ENCODE measurements at regions not wholly inside any gene's neighbourhood (a gene's known extent, or its start where the extent isn't known, plus 50 kb on each side); places are given as distances from the start of the nearest gene placed in this dataset.

DNA sequence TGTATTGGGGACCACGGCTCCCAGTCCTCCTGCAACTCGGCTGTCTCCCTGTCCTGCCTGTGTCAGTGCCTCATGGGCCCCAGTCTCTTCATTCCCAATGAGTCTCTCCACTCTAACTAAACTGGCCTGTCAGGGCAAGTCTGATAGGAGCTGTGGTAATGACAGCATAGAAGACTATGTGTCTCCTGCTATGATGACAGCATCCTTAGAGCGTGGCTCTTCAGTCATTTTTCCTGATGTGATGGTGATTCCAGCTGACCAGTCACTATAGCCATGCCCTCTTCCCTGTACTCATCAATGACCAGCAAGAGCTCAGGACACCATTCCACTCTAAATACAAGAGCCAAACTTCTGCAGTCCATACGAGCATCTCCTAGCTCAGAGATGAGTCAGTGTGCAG, 339.8 kb downstream of the PCNX1 start:
- Histone ChIP-seq H3K9ac (ENCODE audit: low read depth in 1 of 2, low read length in 2 of 2) (no peak overlapping the region), H3K4me3 (ENCODE audit: low read depth in 1 of 3, low read length in 3 of 3) (no peak overlapping the region), H3K4me1 (ENCODE audit: control insufficient read depth in 4 of 4, insufficient read depth in 4 of 4, low read length in 3 of 4) (no peaks in the 10 kb centered on the region), H3K27me3 (ENCODE audit: control insufficient read depth in 4 of 4, insufficient read depth in 4 of 4, low read length in 3 of 4) (no peaks in the 10 kb centered on the region), H3K27ac (ENCODE audit: low read depth in 1 of 2, low read length in 2 of 2) (no peak overlapping the region), H3K36me3 (ENCODE audit: control insufficient read depth in 4 of 4, insufficient read depth in 3 of 4, low read depth in 1 of 4, low read length in 3 of 4) (no peaks in the 10 kb centered on the region), H3K9me3 (ENCODE audit: control insufficient read depth in 4 of 4, low read length in 3 of 4) (no peaks in the 10 kb centered on the region)
- DNase-seq (ENCODE audit: low spot score): no peak
- TF ChIP-seq YY1 (IDR thresholded peaks at IDR 0.05) (no peak), EGR1 (IDR thresholded peaks at IDR 0.05; ENCODE audit: low read depth in 2 of 2) (no peak), FOXA1 (IDR thresholded peaks at IDR 0.05) (no peak), HNF4G (IDR thresholded peaks at IDR 0.05) (no peak)
- TF ChIP-seq, protein P1, sequence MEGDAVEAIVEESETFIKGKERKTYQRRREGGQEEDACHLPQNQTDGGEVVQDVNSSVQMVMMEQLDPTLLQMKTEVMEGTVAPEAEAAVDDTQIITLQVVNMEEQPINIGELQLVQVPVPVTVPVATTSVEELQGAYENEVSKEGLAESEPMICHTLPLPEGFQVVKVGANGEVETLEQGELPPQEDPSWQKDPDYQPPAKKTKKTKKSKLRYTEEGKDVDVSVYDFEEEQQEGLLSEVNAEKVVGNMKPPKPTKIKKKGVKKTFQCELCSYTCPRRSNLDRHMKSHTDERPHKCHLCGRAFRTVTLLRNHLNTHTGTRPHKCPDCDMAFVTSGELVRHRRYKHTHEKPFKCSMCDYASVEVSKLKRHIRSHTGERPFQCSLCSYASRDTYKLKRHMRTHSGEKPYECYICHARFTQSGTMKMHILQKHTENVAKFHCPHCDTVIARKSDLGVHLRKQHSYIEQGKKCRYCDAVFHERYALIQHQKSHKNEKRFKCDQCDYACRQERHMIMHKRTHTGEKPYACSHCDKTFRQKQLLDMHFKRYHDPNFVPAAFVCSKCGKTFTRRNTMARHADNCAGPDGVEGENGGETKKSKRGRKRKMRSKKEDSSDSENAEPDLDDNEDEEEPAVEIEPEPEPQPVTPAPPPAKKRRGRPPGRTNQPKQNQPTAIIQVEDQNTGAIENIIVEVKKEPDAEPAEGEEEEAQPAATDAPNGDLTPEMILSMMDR (IDR thresholded peaks at IDR 0.05; ENCODE audit: low read depth, low read length, missing input control): no peak
- 79% methylated on average over 4 of the region's 4 CpGs for WGBS

DNA sequence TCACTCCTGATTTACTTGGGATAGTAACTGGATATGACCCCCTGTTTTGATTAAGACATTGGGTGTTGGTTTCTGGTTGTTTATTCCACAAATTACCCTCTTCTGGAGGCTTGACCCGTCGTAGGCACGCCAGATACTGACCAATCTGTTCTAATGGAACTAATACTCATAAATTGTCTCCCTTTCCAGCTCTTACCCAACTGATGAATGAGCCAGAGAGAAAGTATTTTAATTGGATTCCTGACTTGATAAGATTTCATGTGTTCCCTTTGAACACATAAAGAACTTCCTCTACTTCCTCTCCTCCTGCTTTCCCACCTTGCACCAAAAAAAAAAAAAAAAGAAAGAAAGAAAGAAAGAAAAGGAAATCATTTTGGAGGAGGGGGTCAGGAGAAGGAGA, 340.9 kb downstream of the PCNX1 start:
- Histone ChIP-seq H3K9ac (ENCODE audit: low read depth in 1 of 2, low read length in 2 of 2) (no peak overlapping the region), H3K27ac (ENCODE audit: low read depth in 1 of 2, low read length in 2 of 2) (no peak overlapping the region), H3K27me3 (ENCODE audit: control insufficient read depth in 4 of 4, insufficient read depth in 4 of 4, low read length in 3 of 4) (no peaks in the 10 kb centered on the region), H3K4me1 (ENCODE audit: control insufficient read depth in 4 of 4, insufficient read depth in 4 of 4, low read length in 3 of 4) (no peaks in the 10 kb centered on the region), H3K4me3 (ENCODE audit: low read depth in 1 of 3, low read length in 3 of 3) (no peak overlapping the region), H3K9me3 (ENCODE audit: control insufficient read depth in 4 of 4, low read length in 3 of 4) (no peaks in the 10 kb centered on the region), H3K36me3 (ENCODE audit: control insufficient read depth in 4 of 4, insufficient read depth in 3 of 4, low read depth in 1 of 4, low read length in 3 of 4) (no peaks in the 10 kb centered on the region)
- DNase-seq (ENCODE audit: low spot score): no peak
- TF ChIP-seq, protein P2, sequence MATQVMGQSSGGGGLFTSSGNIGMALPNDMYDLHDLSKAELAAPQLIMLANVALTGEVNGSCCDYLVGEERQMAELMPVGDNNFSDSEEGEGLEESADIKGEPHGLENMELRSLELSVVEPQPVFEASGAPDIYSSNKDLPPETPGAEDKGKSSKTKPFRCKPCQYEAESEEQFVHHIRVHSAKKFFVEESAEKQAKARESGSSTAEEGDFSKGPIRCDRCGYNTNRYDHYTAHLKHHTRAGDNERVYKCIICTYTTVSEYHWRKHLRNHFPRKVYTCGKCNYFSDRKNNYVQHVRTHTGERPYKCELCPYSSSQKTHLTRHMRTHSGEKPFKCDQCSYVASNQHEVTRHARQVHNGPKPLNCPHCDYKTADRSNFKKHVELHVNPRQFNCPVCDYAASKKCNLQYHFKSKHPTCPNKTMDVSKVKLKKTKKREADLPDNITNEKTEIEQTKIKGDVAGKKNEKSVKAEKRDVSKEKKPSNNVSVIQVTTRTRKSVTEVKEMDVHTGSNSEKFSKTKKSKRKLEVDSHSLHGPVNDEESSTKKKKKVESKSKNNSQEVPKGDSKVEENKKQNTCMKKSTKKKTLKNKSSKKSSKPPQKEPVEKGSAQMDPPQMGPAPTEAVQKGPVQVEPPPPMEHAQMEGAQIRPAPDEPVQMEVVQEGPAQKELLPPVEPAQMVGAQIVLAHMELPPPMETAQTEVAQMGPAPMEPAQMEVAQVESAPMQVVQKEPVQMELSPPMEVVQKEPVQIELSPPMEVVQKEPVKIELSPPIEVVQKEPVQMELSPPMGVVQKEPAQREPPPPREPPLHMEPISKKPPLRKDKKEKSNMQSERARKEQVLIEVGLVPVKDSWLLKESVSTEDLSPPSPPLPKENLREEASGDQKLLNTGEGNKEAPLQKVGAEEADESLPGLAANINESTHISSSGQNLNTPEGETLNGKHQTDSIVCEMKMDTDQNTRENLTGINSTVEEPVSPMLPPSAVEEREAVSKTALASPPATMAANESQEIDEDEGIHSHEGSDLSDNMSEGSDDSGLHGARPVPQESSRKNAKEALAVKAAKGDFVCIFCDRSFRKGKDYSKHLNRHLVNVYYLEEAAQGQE (IDR thresholded peaks at IDR 0.05): no peak
- TF ChIP-seq RAD21 (IDR thresholded peaks at IDR 0.05) (no peak), FOXA2 (IDR thresholded peaks at IDR 0.05) (no peak), HNF4G (IDR thresholded peaks at IDR 0.05) (no peak), NR2F2 (IDR thresholded peaks at IDR 0.05) (no peak), YY1 (IDR thresholded peaks at IDR 0.05) (no peak), GABPA (IDR thresholded peaks at IDR 0.05 in 1 of 2, conservative IDR thresholded peaks at IDR 0.05 in 1 of 2) (no peak), HNF4A (conservative IDR thresholded peaks at IDR 0.05) (no peak), FOXA1 (IDR thresholded peaks at IDR 0.05) (no peak), RXRA (IDR thresholded peaks at IDR 0.05) (no peak), JUND (IDR thresholded peaks at IDR 0.05) (no peak)
- TF ChIP-seq, protein P3, sequence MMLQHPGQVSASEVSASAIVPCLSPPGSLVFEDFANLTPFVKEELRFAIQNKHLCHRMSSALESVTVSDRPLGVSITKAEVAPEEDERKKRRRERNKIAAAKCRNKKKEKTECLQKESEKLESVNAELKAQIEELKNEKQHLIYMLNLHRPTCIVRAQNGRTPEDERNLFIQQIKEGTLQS (IDR thresholded peaks at IDR 0.05): no peak
- TF ChIP-seq, protein P1 (IDR thresholded peaks at IDR 0.05; ENCODE audit: low read depth, low read length, missing input control): no peak
- TF ChIP-seq, protein P4, sequence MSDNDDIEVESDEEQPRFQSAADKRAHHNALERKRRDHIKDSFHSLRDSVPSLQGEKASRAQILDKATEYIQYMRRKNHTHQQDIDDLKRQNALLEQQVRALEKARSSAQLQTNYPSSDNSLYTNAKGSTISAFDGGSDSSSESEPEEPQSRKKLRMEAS (IDR thresholded peaks at IDR 0.05): no peak
- WGBS: 92% methylated on average over 3 of the region's 3 CpGs
